ENCODE measurements at regions not wholly inside any gene's neighbourhood (a gene's known extent, or its start where the extent isn't known, plus 50 kb on each side); places are given as distances from the start of the nearest gene placed in this dataset.

GRCh38 chr5:2640717-2641116 lies 110.8 kb downstream of the IRX2 start:
- no peaks in the 10 kb centered on the region for H4K20me1 ChIP-seq (replicated peaks; ENCODE audit: control insufficient read depth, extremely low read depth, insufficient read depth, low read length)
- H3K4me1 ChIP-seq (ENCODE audit: control insufficient read depth, extremely low read depth, insufficient read depth, low read length): no peaks in the 10 kb centered on the region
- dilution Hi-C loops (cut with MboI; ENCODE audit: extremely low pct_ligation_motif_present, low sequenced_read_pairs): no loop called here
- no peak for DNase-seq (ENCODE audit: low read depth, low spot score)
- no peak overlapping the region for H3K9ac ChIP-seq (replicated peaks; ENCODE audit: extremely low read depth, insufficient read depth, low read length)
- no peak overlapping the region for H3K27ac ChIP-seq (ENCODE audit: insufficient read depth, low read depth, low read length)
- no peaks in the 10 kb centered on the region for H3K27me3 ChIP-seq (ENCODE audit: control insufficient read depth in 2 of 2, insufficient read depth in 2 of 2, low read length in 2 of 2)
- ChIA-PET CTCF (no interaction called here), POLR2A (no interaction called here)
- no TSS peak for BruUV-seq (replicated peaks)
- H3K36me3 ChIP-seq (ENCODE audit: control insufficient read depth in 2 of 2, extremely low read depth in 1 of 2, insufficient read depth in 2 of 2, low read length in 2 of 2): no peaks in the 10 kb centered on the region
- no peak overlapping the region for H3K4me2 ChIP-seq (ENCODE audit: insufficient read depth, low read length)
- intact Hi-C loops (cut with micrococcal nuclease): no loop called here
- FAIRE-seq: no peak
- no peaks in the 10 kb centered on the region for H3K79me2 ChIP-seq (ENCODE audit: control insufficient read depth, insufficient read depth, low read length)
- TF ChIP-seq MAX (IDR thresholded peaks at IDR 0.05; ENCODE audit: insufficient read depth, insufficient read length) (no peak), EZH2 (IDR thresholded peaks at IDR 0.05; ENCODE audit: borderline replicate concordance, low read depth, low read length, severe bottlenecking) (no peak), JUN (IDR thresholded peaks at IDR 0.05; ENCODE audit: borderline replicate concordance, insufficient read depth, insufficient read length, low read depth) (no peak), GATA2 (IDR thresholded peaks at IDR 0.05; ENCODE audit: insufficient read depth, insufficient read length, low read depth, low read length) (no peak), POLR2A (IDR thresholded peaks at IDR 0.05; ENCODE audit: low read depth, low read length) (no peak), CTCF (IDR thresholded peaks at IDR 0.05; ENCODE audit: extremely low read depth in 1 of 2, insufficient read depth in 1 of 2, low read depth in 1 of 2, low read length in 2 of 2) (no peak), MYC (IDR thresholded peaks at IDR 0.05; ENCODE audit: low read depth, low read length) (no peak)
- no peaks in the 10 kb centered on the region for H3K9me1 ChIP-seq (replicated peaks; ENCODE audit: control insufficient read depth, extremely low read depth, insufficient read depth, low read length)
- no peak overlapping the region for H3K4me3 ChIP-seq (replicated peaks in 1 of 3; ENCODE audit: insufficient read depth in 1 of 3, low read depth in 1 of 3, low read length in 3 of 3)
- H2AFZ ChIP-seq (ENCODE audit: low read depth, low read length): no peak overlapping the region
- H3K9me3 ChIP-seq (replicated peaks; ENCODE audit: control insufficient read depth, insufficient read depth, low read length): peaks cover 4% of the 10 kb centered on the region

GRCh38 chr5:2639425-2639824 lies 112.1 kb downstream of the IRX2 start:
- no peaks in the 10 kb centered on the region for H3K9me1 ChIP-seq (replicated peaks; ENCODE audit: control insufficient read depth, extremely low read depth, insufficient read depth, low read length)
- no TSS peak for BruUV-seq (replicated peaks)
- no peaks in the 10 kb centered on the region for H3K36me3 ChIP-seq (ENCODE audit: control insufficient read depth in 2 of 2, extremely low read depth in 1 of 2, insufficient read depth in 2 of 2, low read length in 2 of 2)
- CTCF ChIA-PET: no interaction called here
- H3K4me1 ChIP-seq (ENCODE audit: control insufficient read depth, extremely low read depth, insufficient read depth, low read length): no peaks in the 10 kb centered on the region
- H3K4me3 ChIP-seq (replicated peaks in 1 of 3; ENCODE audit: insufficient read depth in 1 of 3, low read depth in 1 of 3, low read length in 3 of 3): no peak overlapping the region
- H4K20me1 ChIP-seq (replicated peaks; ENCODE audit: control insufficient read depth, extremely low read depth, insufficient read depth, low read length): no peaks in the 10 kb centered on the region
- POLR2A ChIA-PET: no interaction called here
- DNase-seq (ENCODE audit: low read depth, low spot score): no peak
- no peak for TF ChIP-seq JUN (IDR thresholded peaks at IDR 0.05; ENCODE audit: borderline replicate concordance, insufficient read depth, insufficient read length, low read depth)
- no peak for TF ChIP-seq POLR2A (IDR thresholded peaks at IDR 0.05; ENCODE audit: low read depth, low read length)
- TF ChIP-seq EZH2 (IDR thresholded peaks at IDR 0.05; ENCODE audit: borderline replicate concordance, low read depth, low read length, severe bottlenecking): no peak
- TF ChIP-seq CTCF (IDR thresholded peaks at IDR 0.05; ENCODE audit: extremely low read depth in 1 of 2, insufficient read depth in 1 of 2, low read depth in 1 of 2, low read length in 2 of 2): no peak
- no peak for TF ChIP-seq FOS (IDR thresholded peaks at IDR 0.05; ENCODE audit: borderline replicate concordance, insufficient read depth, low read length)
- TF ChIP-seq POLR2AphosphoS5 (IDR thresholded peaks at IDR 0.05; ENCODE audit: insufficient read depth, low read depth, low read length): no peak
- no peak for TF ChIP-seq MYC (IDR thresholded peaks at IDR 0.05; ENCODE audit: low read depth, low read length)
- TF ChIP-seq MAX (IDR thresholded peaks at IDR 0.05; ENCODE audit: insufficient read depth, insufficient read length): no peak
- TF ChIP-seq GATA2 (IDR thresholded peaks at IDR 0.05; ENCODE audit: insufficient read depth, insufficient read length, low read depth, low read length): no peak
- dilution Hi-C loops (cut with MboI; ENCODE audit: extremely low pct_ligation_motif_present, low sequenced_read_pairs): no loop called here
- H3K27ac ChIP-seq (ENCODE audit: insufficient read depth, low read depth, low read length): no peak overlapping the region
- H3K9me3 ChIP-seq (replicated peaks; ENCODE audit: control insufficient read depth, insufficient read depth, low read length): peaks cover 2% of the 10 kb centered on the region
- FAIRE-seq: no peak
- no peak overlapping the region for H2AFZ ChIP-seq (ENCODE audit: low read depth, low read length)
- H3K27me3 ChIP-seq (ENCODE audit: control insufficient read depth in 2 of 2, insufficient read depth in 2 of 2, low read length in 2 of 2): no peaks in the 10 kb centered on the region
- H3K9ac ChIP-seq (replicated peaks; ENCODE audit: extremely low read depth, insufficient read depth, low read length): no peak overlapping the region
- H3K4me2 ChIP-seq (ENCODE audit: insufficient read depth, low read length): no peak overlapping the region
- no peaks in the 10 kb centered on the region for H3K79me2 ChIP-seq (ENCODE audit: control insufficient read depth, insufficient read depth, low read length)
- intact Hi-C loops (cut with micrococcal nuclease): no loop called here

All from endothelial cell of umbilical vein (primary cell).